ENCODE measurements at regions not wholly inside any gene's neighbourhood (a gene's known extent, or its start where the extent isn't known, plus 50 kb on each side); places are given as distances from the start of the nearest gene placed in this dataset.

DNA sequence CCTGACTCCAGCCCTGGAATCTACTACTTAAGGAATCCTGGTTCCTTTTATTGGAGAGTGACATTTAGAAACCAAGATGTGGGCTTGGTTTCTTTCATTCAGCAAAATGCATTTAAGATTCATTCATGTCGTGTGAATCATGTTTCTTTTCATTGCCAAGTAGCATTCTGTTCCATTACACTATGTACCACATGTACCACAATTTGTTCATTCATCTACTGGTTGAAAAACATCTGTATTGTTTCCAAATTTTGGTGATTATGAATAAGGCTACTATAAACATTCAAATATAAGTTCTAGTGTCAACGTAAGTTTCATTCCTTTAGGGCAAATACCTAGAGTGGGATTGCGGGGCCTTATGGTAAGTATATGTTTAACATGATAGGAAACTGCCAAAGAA is 264.2 kb downstream of the VPS13C start:
- TF ChIP-seq, protein P1, sequence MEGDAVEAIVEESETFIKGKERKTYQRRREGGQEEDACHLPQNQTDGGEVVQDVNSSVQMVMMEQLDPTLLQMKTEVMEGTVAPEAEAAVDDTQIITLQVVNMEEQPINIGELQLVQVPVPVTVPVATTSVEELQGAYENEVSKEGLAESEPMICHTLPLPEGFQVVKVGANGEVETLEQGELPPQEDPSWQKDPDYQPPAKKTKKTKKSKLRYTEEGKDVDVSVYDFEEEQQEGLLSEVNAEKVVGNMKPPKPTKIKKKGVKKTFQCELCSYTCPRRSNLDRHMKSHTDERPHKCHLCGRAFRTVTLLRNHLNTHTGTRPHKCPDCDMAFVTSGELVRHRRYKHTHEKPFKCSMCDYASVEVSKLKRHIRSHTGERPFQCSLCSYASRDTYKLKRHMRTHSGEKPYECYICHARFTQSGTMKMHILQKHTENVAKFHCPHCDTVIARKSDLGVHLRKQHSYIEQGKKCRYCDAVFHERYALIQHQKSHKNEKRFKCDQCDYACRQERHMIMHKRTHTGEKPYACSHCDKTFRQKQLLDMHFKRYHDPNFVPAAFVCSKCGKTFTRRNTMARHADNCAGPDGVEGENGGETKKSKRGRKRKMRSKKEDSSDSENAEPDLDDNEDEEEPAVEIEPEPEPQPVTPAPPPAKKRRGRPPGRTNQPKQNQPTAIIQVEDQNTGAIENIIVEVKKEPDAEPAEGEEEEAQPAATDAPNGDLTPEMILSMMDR (conservative IDR thresholded peaks at IDR 0.05; ENCODE audit: low read depth, low read length) = no peak
- TF ChIP-seq, protein P2, sequence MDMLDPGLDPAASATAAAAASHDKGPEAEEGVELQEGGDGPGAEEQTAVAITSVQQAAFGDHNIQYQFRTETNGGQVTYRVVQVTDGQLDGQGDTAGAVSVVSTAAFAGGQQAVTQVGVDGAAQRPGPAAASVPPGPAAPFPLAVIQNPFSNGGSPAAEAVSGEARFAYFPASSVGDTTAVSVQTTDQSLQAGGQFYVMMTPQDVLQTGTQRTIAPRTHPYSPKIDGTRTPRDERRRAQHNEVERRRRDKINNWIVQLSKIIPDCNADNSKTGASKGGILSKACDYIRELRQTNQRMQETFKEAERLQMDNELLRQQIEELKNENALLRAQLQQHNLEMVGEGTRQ (IDR thresholded peaks at IDR 0.05; ENCODE audit: low read depth, low read length) = no peak
- TF ChIP-seq BHLHE40 (IDR thresholded peaks at IDR 0.05; ENCODE audit: low read depth, low read length) (no peak), NFE2L2 (IDR thresholded peaks at IDR 0.05; ENCODE audit: low read depth, low read length) (no peak), CHD1 (IDR thresholded peaks at IDR 0.05; ENCODE audit: low read depth, low read length) (no peak), RAD21 (IDR thresholded peaks at IDR 0.05; ENCODE audit: low read length) (no peak), MAFK (IDR thresholded peaks at IDR 0.05; ENCODE audit: low read depth, low read length) (no peak), POLR2A (IDR thresholded peaks at IDR 0.05; ENCODE audit: low read depth, low read length) (no peak), MXI1 (IDR thresholded peaks at IDR 0.05; ENCODE audit: borderline replicate concordance, low read depth, low read length) (no peak), RFX5 (IDR thresholded peaks at IDR 0.05; ENCODE audit: low read depth, low read length) (no peak), SMC3 (IDR thresholded peaks at IDR 0.05; ENCODE audit: low read depth, low read length) (no peak)
- TF ChIP-seq, protein P3, sequence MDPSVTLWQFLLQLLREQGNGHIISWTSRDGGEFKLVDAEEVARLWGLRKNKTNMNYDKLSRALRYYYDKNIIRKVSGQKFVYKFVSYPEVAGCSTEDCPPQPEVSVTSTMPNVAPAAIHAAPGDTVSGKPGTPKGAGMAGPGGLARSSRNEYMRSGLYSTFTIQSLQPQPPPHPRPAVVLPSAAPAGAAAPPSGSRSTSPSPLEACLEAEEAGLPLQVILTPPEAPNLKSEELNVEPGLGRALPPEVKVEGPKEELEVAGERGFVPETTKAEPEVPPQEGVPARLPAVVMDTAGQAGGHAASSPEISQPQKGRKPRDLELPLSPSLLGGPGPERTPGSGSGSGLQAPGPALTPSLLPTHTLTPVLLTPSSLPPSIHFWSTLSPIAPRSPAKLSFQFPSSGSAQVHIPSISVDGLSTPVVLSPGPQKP (IDR thresholded peaks at IDR 0.05; ENCODE audit: borderline replicate concordance, low read depth, low read length) = no peak
